HTR-8/SVneo (cell line): ENCODE measurements at regions not wholly inside any gene's neighbourhood (a gene's known extent, or its start where the extent isn't known, plus 50 kb on each side); places are given as distances from the start of the nearest gene placed in this dataset.
"Not testable (repeated sequence)": the region's sequence is repeated elsewhere in the genome, so short reads cannot be mapped to it uniquely, and the experiment has no call there.

Source experiments
- DNase-seq: peaks from one replicate; pipeline ENCODE4 v3.0.0; 2011; ENCODE audit warnings: low spot score, mixed read lengths; ENCODE audit not compliant: insufficient read length
- FAIRE-seq: peaks from 2 replicates; lab custom pipeline; 2011; peaks lifted over from hg19 to GRCh38; lab: Jason Lieb, UNC

DNA sequence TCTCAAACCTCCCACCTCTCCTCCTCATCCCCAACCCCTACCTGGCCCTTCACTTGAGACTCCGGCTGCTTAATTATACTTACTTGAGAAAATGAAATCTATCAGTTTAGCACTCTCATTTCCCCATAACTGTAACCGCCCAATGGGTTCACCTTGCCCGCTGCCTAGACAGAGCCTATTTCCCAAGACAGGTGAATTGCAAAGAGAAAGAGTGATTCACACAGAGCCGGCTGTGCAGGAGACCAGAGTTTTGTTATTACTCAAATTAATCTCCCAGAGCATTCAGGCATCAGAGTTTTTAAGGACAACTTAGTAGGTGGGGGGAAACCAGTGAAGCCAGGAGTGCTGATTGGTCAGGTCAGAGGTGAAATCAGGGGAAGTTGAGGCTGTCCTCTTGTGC lies 301.4 kb upstream of the CDYL start:
- FAIRE-seq, result no peak
- DNase-seq, result no peak

DNA sequence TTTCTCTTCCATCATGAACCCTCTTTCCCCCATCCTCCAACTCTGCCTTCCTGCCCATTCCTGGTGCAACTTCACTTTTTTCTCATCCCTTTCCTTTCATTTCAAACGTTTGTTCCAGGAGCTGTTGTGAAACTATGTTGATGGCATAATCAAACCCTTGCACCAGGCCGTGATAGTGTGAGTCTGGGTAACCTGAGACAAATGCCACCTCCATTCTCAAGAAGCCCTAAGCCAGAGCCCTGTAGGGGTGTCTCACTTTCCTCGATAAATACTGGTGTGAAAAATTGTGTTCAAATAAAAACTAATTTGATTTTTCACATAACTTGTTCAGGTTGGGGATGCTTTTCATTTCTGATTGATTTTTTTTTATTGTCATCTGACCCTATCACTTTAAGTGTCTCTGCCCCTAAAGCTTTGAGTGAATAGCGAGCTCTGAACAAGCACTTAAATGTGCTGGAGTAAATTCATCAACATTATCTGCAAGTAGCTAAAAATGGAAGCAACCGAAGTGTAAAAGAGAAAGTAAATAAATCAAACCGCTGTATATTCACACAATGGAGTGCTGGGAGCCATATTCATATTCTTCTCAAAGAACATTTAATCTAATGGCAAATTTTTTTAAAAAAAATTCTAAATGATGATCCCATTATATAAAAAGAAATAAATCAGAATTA lies 303.1 kb upstream of the CDYL start:
- no peak for DNase-seq
- no peak for FAIRE-seq

DNA sequence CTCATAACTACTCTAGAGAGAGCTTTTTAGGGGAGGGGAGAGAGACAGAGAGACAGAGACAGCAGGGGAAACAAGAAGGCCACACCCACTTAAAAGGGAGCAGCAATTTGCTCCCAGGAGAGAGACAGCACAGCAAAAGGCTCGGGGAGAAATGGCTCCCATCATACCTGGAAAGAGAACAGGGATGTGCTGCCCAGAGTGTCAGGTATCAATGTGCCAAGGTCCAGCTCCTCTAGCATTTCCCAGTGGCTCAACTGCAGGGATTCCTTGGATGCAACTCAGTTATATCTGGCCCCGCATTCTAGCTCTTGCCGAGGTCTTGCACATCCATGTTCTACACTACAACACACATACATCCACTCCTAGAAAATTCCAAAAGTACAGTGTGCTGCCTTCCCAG lies 304.0 kb upstream of the CDYL start:
- no peak for FAIRE-seq
- no peak for DNase-seq

GRCh38 chr6:4471515-4471914 lies 304.7 kb upstream of the CDYL start:
- not testable (repeated sequence) for FAIRE-seq, DNase-seq

DNA sequence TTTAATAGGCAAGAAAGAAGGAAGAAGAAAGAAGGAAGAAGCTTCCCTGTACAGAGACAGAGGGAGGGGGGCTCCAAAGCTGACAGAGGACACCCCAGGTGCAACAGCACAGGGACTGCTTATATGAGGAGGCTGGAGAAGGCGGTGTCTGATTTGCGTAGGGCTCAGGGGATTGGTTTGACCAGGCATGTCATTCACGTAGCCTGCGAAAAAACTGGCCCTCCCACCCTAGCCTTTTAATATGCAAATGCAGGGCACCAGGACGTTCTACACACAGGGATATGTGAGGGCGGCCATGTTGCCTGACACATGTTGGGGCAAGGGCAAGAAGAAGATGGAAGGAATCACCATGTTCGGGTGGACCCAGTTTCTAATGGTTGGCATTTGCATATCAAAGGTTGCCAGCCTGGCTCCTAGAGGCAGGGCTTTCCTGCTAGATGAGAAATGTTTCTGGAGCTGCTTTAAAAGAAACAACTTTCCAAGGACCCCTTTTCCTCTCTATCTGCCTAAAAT lies 305.4 kb upstream of the CDYL start:
- FAIRE-seq, result no peak

GRCh38 chr6:4466769-4467480 lies 309.3 kb upstream of the CDYL start:
- DNase-seq (no peak), FAIRE-seq (peak; percentile 13)

More for the DNA sequence above, 305.4 kb upstream of the CDYL start:
- no peak for DNase-seq

DNA sequence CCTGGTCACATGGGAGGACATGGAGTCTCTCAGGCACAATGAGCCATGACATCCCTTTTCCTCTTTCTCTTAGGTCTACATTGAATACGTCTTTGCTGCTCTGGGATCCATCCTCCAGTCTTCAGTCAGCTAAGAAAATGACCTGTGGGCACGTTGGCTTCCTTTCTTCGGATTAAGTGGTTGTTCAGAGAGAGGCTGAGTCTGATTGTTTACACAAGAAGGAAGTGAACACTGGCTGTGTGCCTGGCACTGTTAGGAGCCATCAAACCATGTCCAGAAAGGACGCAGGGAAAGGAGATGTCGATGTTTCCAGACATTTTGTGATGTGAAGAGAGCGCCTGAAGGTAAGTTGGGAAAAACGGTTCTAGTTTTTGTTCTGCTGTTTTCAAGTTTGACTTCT lies 309.9 kb upstream of the CDYL start:
- DNase-seq (no peak), FAIRE-seq (no peak)

DNA sequence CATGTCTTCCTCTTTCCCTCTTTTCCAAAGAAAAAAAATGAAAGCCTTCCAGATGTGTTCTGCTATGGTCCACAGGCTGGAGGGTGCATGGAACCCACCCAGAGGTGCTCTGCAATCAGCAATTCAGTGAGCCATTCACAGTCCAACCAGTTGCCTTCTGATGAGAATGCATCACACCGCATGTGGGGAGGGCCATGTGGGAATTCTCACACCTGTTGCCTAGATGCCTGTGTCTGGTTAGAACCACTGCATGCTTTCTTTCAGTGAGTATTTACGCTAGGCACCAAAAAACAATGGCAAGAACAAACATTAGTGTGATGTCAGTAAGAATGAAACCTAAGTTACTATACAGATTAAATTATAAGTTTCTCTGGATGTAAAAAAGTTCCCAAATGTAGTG lies 311.6 kb upstream of the CDYL start:
- FAIRE-seq, result no peak
- no peak for DNase-seq

- FAIRE-seq (no peak), DNase-seq (no peak)
Observed at GRCh38 chr6:4463236-4463635, 313.0 kb upstream of the CDYL start.

DNA sequence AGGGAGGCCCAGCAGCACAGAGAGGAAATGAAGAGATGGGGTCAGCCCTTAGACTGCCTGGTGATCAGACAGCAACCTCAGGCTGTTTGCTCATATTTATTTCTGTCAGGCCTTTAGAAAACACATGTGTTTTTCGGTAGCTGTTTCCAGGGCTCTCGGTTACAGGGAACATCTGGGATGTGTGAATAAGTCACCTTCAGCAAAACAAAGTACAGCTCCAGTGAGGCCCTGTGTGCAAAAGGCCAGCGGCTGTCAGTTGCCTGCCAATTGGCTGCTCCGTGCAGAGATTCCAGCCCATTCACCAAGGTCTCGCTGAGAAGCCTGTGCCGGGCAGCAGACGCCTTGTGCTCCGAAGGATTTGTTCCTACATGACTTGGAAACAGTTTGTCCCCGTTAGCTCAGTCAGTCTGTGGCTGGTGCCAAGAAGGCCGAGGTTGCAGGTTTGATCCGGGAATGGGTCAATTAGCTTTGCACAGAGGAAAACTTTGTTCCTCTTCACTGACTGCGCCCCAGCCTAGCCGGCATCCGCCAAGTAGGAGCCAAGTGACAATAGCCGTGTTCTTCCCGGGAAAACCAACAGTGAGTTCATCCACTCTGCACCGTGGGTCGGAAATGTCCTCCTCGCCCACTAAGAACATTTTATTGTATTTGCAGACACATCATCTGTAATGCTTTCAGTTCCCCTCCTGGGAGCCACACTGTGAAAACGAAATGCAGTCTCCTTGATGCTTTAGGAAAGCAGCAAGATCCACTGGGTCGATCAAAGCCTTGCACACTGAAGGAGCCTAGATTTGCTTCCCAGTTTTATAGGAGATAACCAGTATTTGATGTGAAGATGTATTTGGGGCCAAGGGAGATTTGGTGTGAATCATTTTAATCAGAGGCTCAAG lies 315.4 kb upstream of the CDYL start:
- FAIRE-seq, result no peak

GRCh38 chr6:4459996-4460395 lies 316.2 kb upstream of the CDYL start:
- no peak for DNase-seq
- no peak for FAIRE-seq

More for the DNA sequence above, 315.4 kb upstream of the CDYL start:
- no peak for DNase-seq

DNA sequence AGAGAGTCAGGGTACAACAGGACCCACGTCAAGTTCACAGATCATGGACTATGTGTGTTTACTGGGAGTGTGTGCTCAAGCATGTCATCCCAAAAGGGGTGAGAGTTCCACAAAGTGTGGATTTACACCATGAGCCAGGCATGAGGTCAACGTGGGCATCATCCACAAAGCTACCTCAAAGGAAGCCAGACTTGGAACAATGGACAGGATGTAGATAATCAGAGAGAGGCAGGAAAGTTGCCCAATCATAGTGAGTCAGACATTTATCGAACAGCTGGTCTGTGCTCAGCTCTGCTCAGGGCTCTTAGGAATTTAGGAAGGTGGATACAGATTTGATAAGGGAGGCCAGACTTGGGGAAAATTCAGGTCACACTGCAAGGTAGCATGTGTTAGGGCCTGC lies 317.2 kb upstream of the CDYL start:
- FAIRE-seq (no peak), DNase-seq (peak; percentile 56)

GRCh38 chr6:4451718-4452117 lies 316.3 kb upstream of the ECI2 start:
- DNase-seq (no peak), FAIRE-seq (no peak)

GRCh38 chr6:4451081-4451480 lies 315.7 kb upstream of the ECI2 start:
- FAIRE-seq, result no peak

DNA sequence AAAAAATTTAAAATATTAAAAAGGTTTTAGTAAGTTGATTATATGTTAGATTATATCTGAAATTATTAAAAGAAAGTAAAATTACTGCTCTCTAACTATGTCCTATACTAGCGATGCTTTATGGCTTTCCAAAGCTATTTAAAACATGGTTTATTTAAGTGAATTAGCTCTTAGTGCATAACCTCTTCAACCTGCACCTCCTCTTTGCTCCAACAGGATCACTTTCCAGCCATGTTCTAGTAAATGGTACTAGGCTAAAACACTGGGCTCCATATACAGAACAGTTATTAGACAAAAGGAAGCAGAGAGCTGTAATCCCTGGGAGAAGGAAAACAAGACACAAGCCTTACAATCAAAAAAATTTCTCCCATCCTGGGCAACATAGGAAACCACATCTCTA lies 314.9 kb upstream of the ECI2 start:
- DNase-seq (no peak), FAIRE-seq (no peak)

More at GRCh38 chr6:4451081-4451480, 315.7 kb upstream of the ECI2 start:
- no peak for DNase-seq

DNA sequence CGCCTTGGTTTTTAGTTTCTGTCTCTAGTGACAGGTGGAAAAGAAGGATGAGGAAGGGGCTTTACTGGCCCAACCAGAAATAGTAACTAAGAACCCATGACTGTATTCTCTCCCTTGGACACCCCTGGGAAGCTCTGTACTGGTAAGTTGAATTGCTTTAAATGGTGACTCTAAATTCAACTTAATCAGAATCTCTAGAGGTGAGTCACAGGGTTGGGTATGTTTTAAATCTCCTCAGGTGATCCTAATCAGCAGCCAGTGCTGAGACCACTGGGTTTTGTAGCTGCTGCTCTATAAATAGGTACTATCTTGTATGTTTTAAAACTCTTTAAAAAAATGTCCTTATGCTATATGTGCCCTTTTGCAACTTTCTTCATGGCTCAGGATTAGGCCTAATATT lies 314.0 kb upstream of the ECI2 start:
- no peak for DNase-seq
- FAIRE-seq, result no peak

- no peak for FAIRE-seq
Observed at GRCh38 chr6:4448841-4449240, 313.5 kb upstream of the ECI2 start.

GRCh38 chr6:4447639-4448330 lies 312.4 kb upstream of the ECI2 start:
- DNase-seq (no peak), FAIRE-seq (no peak)

More at GRCh38 chr6:4448841-4449240, 313.5 kb upstream of the ECI2 start:
- DNase-seq, result no peak

GRCh38 chr6:4446982-4447381 lies 311.6 kb upstream of the ECI2 start:
- DNase-seq, result no peak
- no peak for FAIRE-seq

- FAIRE-seq, result peak; percentile 51
- no peak for DNase-seq
Observed at GRCh38 chr6:4441981-4442434, 306.6 kb upstream of the ECI2 start.
